BJ (cell line): ENCODE measurements at regions not wholly inside any gene's neighbourhood (a gene's known extent, or its start where the extent isn't known, plus 50 kb on each side); places are given as distances from the start of the nearest gene placed in this dataset.
"Not testable (repeated sequence)": the region's sequence is repeated elsewhere in the genome, so short reads cannot be mapped to it uniquely, and the experiment has no call there.

Experiments used
- CTCF ChIA-PET: fragments of 350-600 bp; formaldehyde crosslinking; extraction: SDS; loops from one replicate; lab custom pipeline; 2021; ENCODE audit warnings: antibody characterized with exemption, inconsistent platforms; lab: Yijun Ruan, JAX
- POLR2A ChIA-PET: fragments of 300-600 bp; sonication (Branson Sonifier 250); formaldehyde crosslinking; extraction: SDS; loops from one replicate; lab custom pipeline; 2021; ENCODE audit warnings: antibody characterized with exemption; lab: Charles Lee
- DNase-seq: peaks from one replicate; pipeline ENCODE4 v3.0.0-alpha.2; 2011; ENCODE audit warnings: low read depth
- H3K27me3 ChIP-seq: 2 replicates; pipeline ENCODE4 v1.6.0; 2011; ENCODE audit warnings: low read length; ENCODE audit not compliant: control insufficient read depth, insufficient read depth
- H3K36me3 ChIP-seq: 2 replicates; pipeline ENCODE4 v1.5.1; 2011; ENCODE audit warnings: low read length; ENCODE audit not compliant: control insufficient read depth, insufficient read depth
- H3K4me3 ChIP-seq: 2 replicates; pipeline ENCODE4 v1.5.1; 2011; ENCODE audit warnings: low read depth, mild to moderate bottlenecking, control low read depth, low read length
- TF ChIP-seq, protein P1 (sequence below): IDR thresholded peaks from 2 replicates; pipeline ENCODE4 v1.5.1; 2011; ENCODE audit warnings: low read depth, mild to moderate bottlenecking, control low read depth, inconsistent platforms, low read length, moderate library complexity; ENCODE audit not compliant: insufficient read depth

DNA sequence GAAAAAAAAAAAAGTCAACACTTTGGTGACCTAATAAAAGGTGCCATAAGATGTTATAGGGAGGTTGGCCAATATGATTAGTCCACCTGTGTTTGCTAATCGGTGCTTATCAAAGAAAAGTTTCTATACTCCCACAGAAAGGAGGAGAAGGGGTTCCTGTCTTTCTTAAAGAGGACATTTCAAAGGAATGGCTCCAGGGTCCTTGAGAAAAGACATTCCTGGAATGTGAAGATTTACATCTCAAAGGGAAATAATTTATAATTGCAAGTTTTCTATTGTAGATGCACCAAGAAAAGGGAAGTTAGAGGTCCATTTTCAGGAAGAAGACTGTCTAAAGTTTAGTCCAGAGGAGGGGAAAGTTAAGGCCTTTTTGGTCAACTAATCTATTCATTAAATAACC lies 715.3 kb downstream of the NXPH1 start:
- Histone ChIP-seq H3K36me3 (no peaks in the 10 kb centered on the region), H3K4me3 (no peak overlapping the region), H3K27me3 (no peaks in the 10 kb centered on the region)
- TF ChIP-seq, protein P1, sequence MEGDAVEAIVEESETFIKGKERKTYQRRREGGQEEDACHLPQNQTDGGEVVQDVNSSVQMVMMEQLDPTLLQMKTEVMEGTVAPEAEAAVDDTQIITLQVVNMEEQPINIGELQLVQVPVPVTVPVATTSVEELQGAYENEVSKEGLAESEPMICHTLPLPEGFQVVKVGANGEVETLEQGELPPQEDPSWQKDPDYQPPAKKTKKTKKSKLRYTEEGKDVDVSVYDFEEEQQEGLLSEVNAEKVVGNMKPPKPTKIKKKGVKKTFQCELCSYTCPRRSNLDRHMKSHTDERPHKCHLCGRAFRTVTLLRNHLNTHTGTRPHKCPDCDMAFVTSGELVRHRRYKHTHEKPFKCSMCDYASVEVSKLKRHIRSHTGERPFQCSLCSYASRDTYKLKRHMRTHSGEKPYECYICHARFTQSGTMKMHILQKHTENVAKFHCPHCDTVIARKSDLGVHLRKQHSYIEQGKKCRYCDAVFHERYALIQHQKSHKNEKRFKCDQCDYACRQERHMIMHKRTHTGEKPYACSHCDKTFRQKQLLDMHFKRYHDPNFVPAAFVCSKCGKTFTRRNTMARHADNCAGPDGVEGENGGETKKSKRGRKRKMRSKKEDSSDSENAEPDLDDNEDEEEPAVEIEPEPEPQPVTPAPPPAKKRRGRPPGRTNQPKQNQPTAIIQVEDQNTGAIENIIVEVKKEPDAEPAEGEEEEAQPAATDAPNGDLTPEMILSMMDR, result no peak
- ChIA-PET CTCF (no interaction called here), POLR2A (no interaction called here)
- DNase-seq, result no peak

- POLR2A ChIA-PET, result no interaction called here
- DNase-seq, result no peak
- no peaks in the 10 kb centered on the region for H3K27me3 ChIP-seq
- no peak overlapping the region for H3K4me3 ChIP-seq
- TF ChIP-seq, protein P1, result no peak
- CTCF ChIA-PET, result no interaction called here
- H3K36me3 ChIP-seq, result no peaks in the 10 kb centered on the region
Observed at GRCh38 chr7:9149499-9150082, 716.2 kb downstream of the NXPH1 start.

DNA sequence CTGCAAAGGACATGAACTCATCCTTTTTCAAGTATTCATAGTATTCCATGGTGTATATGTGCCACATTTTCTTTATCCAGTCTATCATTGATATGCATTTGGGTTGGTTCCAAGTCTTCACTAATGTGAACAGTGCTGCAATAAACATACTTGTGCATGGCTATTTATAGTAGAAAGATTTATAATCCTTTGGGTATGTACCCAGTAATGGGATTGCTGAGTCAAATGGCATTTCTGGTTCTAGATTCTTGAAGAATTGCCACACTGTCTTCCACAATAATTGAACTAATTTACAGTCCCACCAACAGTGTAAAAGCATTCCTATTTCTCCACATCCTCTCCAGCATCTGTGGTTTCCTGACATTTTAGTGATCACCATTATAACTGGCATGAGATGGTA lies 730.3 kb downstream of the NXPH1 start:
- POLR2A ChIA-PET, CTCF ChIA-PET, H3K4me3 ChIP-seq, H3K36me3 ChIP-seq, DNase-seq, H3K27me3 ChIP-seq: not testable (repeated sequence)

GRCh38 chr7:9175871-9176270 lies 742.5 kb downstream of the NXPH1 start:
- POLR2A ChIA-PET, result no interaction called here
- DNase-seq, result no peak
- Histone ChIP-seq H3K36me3 (no peaks in the 10 kb centered on the region), H3K27me3 (no peaks in the 10 kb centered on the region), H3K4me3 (no peak overlapping the region)
- TF ChIP-seq, protein P1, result no peak
- CTCF ChIA-PET, result no interaction called here

GRCh38 chr7:9181356-9181755 lies 747.9 kb downstream of the NXPH1 start:
- ChIA-PET CTCF (no interaction called here), POLR2A (no interaction called here)
- no peaks in the 10 kb centered on the region for H3K27me3 ChIP-seq
- no peaks in the 10 kb centered on the region for H3K36me3 ChIP-seq
- no peak overlapping the region for H3K4me3 ChIP-seq
- TF ChIP-seq, protein P1, result no peak
- DNase-seq, result no peak

DNA sequence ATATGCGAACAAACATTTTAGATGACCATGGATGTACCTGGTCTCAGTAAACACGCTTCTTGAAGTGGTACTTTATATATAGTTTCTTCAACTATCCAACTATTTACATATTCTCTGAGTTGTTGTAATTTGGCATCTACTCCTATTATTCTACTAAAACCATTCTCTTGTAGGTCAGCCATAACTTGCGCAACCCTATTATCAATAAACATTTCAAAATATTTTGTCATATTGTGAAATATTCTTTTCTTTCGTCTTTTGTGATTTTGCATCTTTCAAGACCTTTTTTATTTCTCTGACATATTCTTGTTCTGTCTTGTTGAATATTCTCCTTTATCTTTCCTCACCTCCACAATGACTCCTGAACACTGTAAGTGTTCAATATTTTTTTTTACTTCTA lies 753.3 kb downstream of the NXPH1 start:
- DNase-seq, result no peak
- TF ChIP-seq, protein P1, result no peak
- Histone ChIP-seq H3K27me3 (no peaks in the 10 kb centered on the region), H3K36me3 (no peaks in the 10 kb centered on the region), H3K4me3 (no peak overlapping the region)
- ChIA-PET POLR2A (no interaction called here), CTCF (no interaction called here)
